ENCODE measurements at regions not wholly inside any gene's neighbourhood (a gene's known extent, or its start where the extent isn't known, plus 50 kb on each side); places are given as distances from the start of the nearest gene placed in this dataset.

GRCh38 chr16:59410451-59410850 lies 676.3 kb upstream of the GOT2 start:
- Histone ChIP-seq H3K9me3 (replicated peaks; ENCODE audit: control insufficient read depth, insufficient read depth, low read depth, low read length) (no peaks in the 10 kb centered on the region), H2AFZ (ENCODE audit: low read depth, low read length) (no peak overlapping the region), H3K9ac (ENCODE audit: insufficient read depth in 1 of 2, low read depth in 2 of 2, low read length in 2 of 2) (no peak overlapping the region), H3K4me3 (no peak overlapping the region), H3K79me2 (ENCODE audit: control insufficient read depth, insufficient read depth, low read length) (no peaks in the 10 kb centered on the region), H3K9me1 (ENCODE audit: control insufficient read depth, insufficient read depth, low read length) (no peaks in the 10 kb centered on the region), H3K27me3 (ENCODE audit: control insufficient read depth in 2 of 2, insufficient read depth in 2 of 2, low read length in 2 of 2) (no peaks in the 10 kb centered on the region), H3K4me2 (ENCODE audit: insufficient read depth, low read length) (no peak overlapping the region), H4K20me1 (replicated peaks; ENCODE audit: control insufficient read depth, insufficient read depth, low read length) (no peaks in the 10 kb centered on the region), H3K36me3 (ENCODE audit: control insufficient read depth, insufficient read depth, low read length) (no peaks in the 10 kb centered on the region), H3K27ac (ENCODE audit: extremely low read depth, low read depth, low read length) (no peak overlapping the region), H3K4me1 (replicated peaks in 1 of 2; ENCODE audit: control insufficient read depth in 2 of 2, insufficient read depth in 2 of 2, low read length in 2 of 2) (no peaks in the 10 kb centered on the region)
- POLR2A ChIA-PET = no interaction called here
- intact Hi-C loops (cut with micrococcal nuclease) = no loop called here
- DNase-seq (ENCODE audit: extremely low read depth in 1 of 4, low spot score in 3 of 4) (no peak), FAIRE-seq (no peak), ATAC-seq (no peak)
- CTCF ChIA-PET (ENCODE audit: low intra/inter-chr PET ratio) = no interaction called here
- in situ Hi-C loops (cut with MboI) = no loop called here
- TF ChIP-seq, protein P1, sequence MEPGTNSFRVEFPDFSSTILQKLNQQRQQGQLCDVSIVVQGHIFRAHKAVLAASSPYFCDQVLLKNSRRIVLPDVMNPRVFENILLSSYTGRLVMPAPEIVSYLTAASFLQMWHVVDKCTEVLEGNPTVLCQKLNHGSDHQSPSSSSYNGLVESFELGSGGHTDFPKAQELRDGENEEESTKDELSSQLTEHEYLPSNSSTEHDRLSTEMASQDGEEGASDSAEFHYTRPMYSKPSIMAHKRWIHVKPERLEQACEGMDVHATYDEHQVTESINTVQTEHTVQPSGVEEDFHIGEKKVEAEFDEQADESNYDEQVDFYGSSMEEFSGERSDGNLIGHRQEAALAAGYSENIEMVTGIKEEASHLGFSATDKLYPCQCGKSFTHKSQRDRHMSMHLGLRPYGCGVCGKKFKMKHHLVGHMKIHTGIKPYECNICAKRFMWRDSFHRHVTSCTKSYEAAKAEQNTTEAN (CRISPR knock-in tag; IDR thresholded peaks at IDR 0.05) = no peak
- TF ChIP-seq ZNF431 (CRISPR knock-in tag; IDR thresholded peaks at IDR 0.05) = no peak
- TF ChIP-seq DDX20 (tag; IDR thresholded peaks at IDR 0.05; ENCODE audit: low read depth) = no peak
- TF ChIP-seq NBN (IDR thresholded peaks at IDR 0.05; ENCODE audit: low read depth) = no peak
- no peak for TF ChIP-seq PHTF2 (CRISPR knock-in tag; IDR thresholded peaks at IDR 0.05)
- TF ChIP-seq, protein P2, sequence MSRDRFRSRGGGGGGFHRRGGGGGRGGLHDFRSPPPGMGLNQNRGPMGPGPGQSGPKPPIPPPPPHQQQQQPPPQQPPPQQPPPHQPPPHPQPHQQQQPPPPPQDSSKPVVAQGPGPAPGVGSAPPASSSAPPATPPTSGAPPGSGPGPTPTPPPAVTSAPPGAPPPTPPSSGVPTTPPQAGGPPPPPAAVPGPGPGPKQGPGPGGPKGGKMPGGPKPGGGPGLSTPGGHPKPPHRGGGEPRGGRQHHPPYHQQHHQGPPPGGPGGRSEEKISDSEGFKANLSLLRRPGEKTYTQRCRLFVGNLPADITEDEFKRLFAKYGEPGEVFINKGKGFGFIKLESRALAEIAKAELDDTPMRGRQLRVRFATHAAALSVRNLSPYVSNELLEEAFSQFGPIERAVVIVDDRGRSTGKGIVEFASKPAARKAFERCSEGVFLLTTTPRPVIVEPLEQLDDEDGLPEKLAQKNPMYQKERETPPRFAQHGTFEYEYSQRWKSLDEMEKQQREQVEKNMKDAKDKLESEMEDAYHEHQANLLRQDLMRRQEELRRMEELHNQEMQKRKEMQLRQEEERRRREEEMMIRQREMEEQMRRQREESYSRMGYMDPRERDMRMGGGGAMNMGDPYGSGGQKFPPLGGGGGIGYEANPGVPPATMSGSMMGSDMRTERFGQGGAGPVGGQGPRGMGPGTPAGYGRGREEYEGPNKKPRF (IDR thresholded peaks at IDR 0.05; ENCODE audit: low read depth, low read length) = no peak
- no peak for TF ChIP-seq ZNF778 (CRISPR knock-in tag; IDR thresholded peaks at IDR 0.05)
- TF ChIP-seq, protein P3, sequence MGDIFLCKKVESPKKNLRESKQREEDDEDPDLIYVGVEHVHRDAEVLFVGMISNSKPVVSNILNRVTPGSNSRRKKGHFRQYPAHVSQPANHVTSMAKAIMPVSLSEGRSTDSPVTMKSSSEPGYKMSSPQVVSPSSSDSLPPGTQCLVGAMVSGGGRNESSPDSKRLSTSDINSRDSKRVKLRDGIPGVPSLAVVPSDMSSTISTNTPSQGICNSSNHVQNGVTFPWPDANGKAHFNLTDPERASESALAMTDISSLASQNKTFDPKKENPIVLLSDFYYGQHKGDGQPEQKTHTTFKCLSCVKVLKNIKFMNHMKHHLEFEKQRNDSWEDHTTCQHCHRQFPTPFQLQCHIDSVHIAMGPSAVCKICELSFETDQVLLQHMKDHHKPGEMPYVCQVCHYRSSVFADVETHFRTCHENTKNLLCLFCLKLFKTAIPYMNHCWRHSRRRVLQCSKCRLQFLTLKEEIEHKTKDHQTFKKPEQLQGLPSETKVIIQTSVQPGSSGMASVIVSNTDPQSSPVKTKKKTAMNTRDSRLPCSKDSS (IDR thresholded peaks at IDR 0.05; ENCODE audit: low read depth, partially characterized antibody) = no peak
- no peak for TF ChIP-seq WHSC1 (IDR thresholded peaks at IDR 0.05; ENCODE audit: low read length)
- 0% methylated on average over 1 of the region's 1 CpG for WGBS (ENCODE audit: insufficient coverage, low coverage, missing lambda C conversion rate)
- no TSS peak for BruUV-seq (replicated peaks)
